Nephron progenitor cell (in vitro differentiated cells): ENCODE measurements at regions not wholly inside any gene's neighbourhood (a gene's known extent, or its start where the extent isn't known, plus 50 kb on each side); places are given as distances from the start of the nearest gene placed in this dataset.

Experiments
- DNase-seq: peaks from one replicate; pipeline ENCODE4 v3.0.0; 2021
- H3K27ac Mint-ChIP-seq: 2 replicates; pipeline ENCODE4 v1.8.0; 2021; ENCODE audit warnings: mild to moderate bottlenecking, moderate library complexity, mixed read lengths
- H3K27me3 Mint-ChIP-seq: 2 replicates; pipeline ENCODE4 v1.8.0; 2021; ENCODE audit warnings: mild to moderate bottlenecking, low read depth, mixed read lengths; ENCODE audit not compliant: poor library complexity
- H3K36me3 Mint-ChIP-seq: 2 replicates; pipeline ENCODE4 v1.8.0; 2021; ENCODE audit warnings: low read depth, mixed read lengths
- H3K4me1 Mint-ChIP-seq: 2 replicates; pipeline ENCODE4 v1.8.0; 2021; ENCODE audit warnings: mixed read lengths
- H3K4me3 Mint-ChIP-seq: 2 replicates; pipeline ENCODE4 v1.8.0; 2021; ENCODE audit warnings: mild to moderate bottlenecking, moderate library complexity, mixed read lengths
- H3K9me3 Mint-ChIP-seq: 2 replicates; pipeline ENCODE4 v1.8.0; 2021; ENCODE audit warnings: mild to moderate bottlenecking, moderate library complexity, mixed read lengths
- CTCF ChIP-seq: fragments of 200-600 bp; sonication (generic); IDR thresholded peaks from 2 replicates; pipeline ENCODE4 v1.5.0; 2021; ENCODE audit warnings: antibody characterized with exemption

- Mint-ChIP-seq H3K4me1 (peaks cover 21% of the 10 kb centered on the region), H3K4me3 (no peak overlapping the region), H3K36me3 (no peaks in the 10 kb centered on the region), H3K27ac (peak overlapping the region; percentile 11), H3K27me3 (peaks cover 6% of the 10 kb centered on the region), H3K9me3 (no peaks in the 10 kb centered on the region)
- DNase-seq: no peak
- no peak for TF ChIP-seq CTCF
Measured at GRCh38 chr17:62121025-62121730, 56.1 kb upstream of the MED13 start.

GRCh38 chr17:62119373-62119772, 54.3 kb upstream of the MED13 start:
- Mint-ChIP-seq H3K36me3 (no peaks in the 10 kb centered on the region), H3K27me3 (peaks cover 3% of the 10 kb centered on the region)
- no peak for TF ChIP-seq CTCF

More at GRCh38 chr17:62119373-62119772, 54.3 kb upstream of the MED13 start:
- Mint-ChIP-seq H3K27ac (no peak overlapping the region), H3K4me3 (no peak overlapping the region), H3K9me3 (peaks cover 10% of the 10 kb centered on the region), H3K4me1 (peaks cover 19% of the 10 kb centered on the region)
- DNase-seq: no peak
